SH-SY5Y (cell line): ENCODE measurements at regions not wholly inside any gene's neighbourhood (a gene's known extent, or its start where the extent isn't known, plus 50 kb on each side); places are given as distances from the start of the nearest gene placed in this dataset.

Experiments used
- GATA2 ChIP-seq: IDR thresholded peaks from 2 replicates; pipeline ENCODE4 v1.6.1; 2011; ENCODE audit warnings: mild to moderate bottlenecking, low read depth, low read length
- GATA3 ChIP-seq: IDR thresholded peaks from 2 replicates; pipeline ENCODE4 v1.6.1; 2011; ENCODE audit warnings: low read depth, mild to moderate bottlenecking, low read length, moderate library complexity

DNA sequence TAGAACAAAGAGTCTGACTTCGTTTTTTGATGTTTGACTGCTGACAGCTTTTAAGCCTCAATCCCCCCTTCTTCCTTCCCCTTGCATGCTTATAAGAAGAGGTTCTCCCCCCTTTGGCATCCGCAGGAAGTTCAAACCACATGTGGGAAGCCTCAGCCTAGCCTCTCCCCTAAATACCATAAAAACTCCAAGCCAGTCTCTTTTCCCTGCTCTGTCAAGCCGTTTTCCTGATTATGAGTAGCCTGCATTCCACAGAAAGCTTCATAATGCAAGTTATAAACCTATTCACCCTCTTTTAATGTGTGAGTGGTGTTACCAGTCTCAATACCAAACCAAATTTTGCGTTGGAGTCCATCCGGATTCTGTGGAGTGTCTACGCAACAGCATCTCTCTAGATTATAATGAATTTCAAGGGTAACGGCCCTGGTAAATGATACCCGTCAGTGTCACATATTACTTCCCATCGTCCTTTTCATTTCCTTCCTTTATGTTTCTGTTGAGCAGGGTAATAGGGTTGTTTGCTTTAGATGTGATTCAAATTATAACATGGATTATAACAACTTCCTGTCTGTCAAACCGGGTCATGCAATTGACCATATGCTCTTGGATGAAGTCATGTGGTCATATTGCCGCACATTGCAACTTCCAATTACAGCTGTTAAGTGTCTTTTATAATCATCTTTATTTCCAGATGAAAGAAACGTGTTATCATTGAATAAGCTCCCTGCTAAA lies 717.5 kb downstream of the RWDD3 start:
- TF ChIP-seq GATA2 (no peak), GATA3 (no peak)
